HTR-8/SVneo (cell line): ENCODE measurements at regions not wholly inside any gene's neighbourhood (a gene's known extent, or its start where the extent isn't known, plus 50 kb on each side); places are given as distances from the start of the nearest gene placed in this dataset.

Experiments
- DNase-seq: peaks from one replicate; pipeline ENCODE4 v3.0.0; 2011; ENCODE audit warnings: low spot score, mixed read lengths; ENCODE audit not compliant: insufficient read length
- FAIRE-seq: peaks from 2 replicates; lab custom pipeline; 2011; peaks lifted over from hg19 to GRCh38; lab: Jason Lieb, UNC

GRCh38 chr3:54028372-54028771 lies 94.0 kb upstream of the CACNA2D3 start:
- FAIRE-seq = no peak
- no peak for DNase-seq

- no peak for DNase-seq
- FAIRE-seq = no peak
Measured at GRCh38 chr3:54026543-54026942, 95.8 kb upstream of the CACNA2D3 start.

DNA sequence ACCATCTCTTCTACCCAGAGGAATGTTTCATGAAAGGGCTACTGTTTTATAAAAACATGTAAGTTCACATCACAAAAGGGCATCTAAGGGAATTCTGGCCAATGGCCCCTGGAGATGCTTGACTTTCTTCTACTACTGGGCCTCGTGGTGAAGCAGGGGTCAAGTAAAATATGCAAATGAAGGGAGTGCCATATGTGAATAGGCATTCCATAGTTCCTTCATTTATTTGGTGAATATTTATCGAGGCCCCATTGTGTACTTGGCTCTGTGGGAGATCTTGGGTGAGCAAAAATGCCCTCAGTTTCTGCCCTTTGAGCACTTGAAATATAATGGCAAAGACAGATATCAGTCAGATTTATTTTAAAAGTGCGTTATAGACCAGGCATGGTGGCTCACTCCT lies 101.3 kb upstream of the CACNA2D3 start:
- FAIRE-seq = no peak
- DNase-seq = no peak

DNA sequence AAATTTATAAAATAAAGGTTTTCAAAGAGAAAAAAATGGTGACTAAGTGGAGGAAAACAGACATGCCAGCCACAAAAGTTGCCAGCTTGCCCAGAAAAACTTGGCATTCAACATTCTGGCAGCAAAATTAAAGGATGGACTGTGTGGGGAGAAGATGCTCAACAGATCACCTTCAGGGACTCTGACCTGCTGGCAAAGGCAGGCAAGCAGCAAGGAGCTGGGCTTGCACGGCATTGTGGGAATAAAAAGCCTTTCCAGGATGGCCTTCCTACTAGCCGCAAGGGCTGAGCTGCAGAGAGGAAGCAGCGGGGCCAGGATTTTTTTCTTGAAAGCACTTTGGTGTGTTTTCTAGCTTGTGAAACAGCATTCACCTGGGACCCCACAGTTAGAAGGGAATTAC lies 101.9 kb upstream of the CACNA2D3 start:
- DNase-seq (no peak), FAIRE-seq (no peak)

DNA sequence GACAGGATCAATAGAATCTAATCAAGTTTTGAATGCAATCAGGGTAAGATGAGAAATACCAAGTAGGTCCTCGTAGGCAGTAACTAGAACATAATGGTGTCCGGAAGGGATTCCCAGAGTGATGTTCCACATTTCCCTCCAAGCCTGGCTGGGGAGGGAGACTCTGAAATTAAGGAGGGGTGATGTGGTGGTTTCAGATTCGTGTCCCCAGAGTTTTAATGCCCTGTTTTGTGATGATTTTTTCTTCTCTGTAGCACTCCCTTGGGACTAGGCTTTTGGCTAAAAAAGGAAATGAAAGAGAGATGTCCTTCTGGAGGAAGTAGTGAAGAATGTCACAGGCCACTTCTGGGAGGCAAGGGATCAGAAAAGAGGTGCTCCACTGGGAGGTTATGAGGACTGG lies 108.3 kb upstream of the CACNA2D3 start:
- FAIRE-seq (no peak), DNase-seq (no peak)

- DNase-seq (no peak), FAIRE-seq (no peak)
Measured at GRCh38 chr3:54008744-54009143, 113.6 kb upstream of the CACNA2D3 start.

GRCh38 chr3:54008099-54008498 lies 114.3 kb upstream of the CACNA2D3 start:
- FAIRE-seq (no peak), DNase-seq (no peak)

- no peak for FAIRE-seq
- no peak for DNase-seq
Measured at GRCh38 chr3:54004335-54004734, 112.7 kb upstream of the SELENOK start.

GRCh38 chr3:54003136-54003535 lies 111.5 kb upstream of the SELENOK start:
- no peak for FAIRE-seq
- DNase-seq = no peak

DNA sequence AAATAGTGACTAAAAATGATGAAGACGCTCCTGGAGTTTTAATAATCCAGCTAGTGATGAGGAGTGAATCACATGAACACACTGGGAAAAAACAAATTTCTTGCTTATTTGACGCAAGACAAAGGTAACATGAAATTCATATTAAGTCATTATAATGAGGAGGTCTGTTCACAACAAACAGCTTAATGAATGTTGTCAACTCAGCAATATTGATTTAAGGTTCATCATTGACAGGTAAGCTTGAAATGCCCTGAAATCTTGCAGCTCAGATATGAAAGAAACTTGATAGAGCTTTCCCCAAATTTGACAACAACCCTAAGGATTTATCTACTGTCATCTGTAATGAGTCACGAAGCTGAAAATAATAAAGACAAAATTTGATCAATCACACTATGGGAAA lies 108.1 kb upstream of the SELENOK start:
- FAIRE-seq (no peak), DNase-seq (no peak)

DNA sequence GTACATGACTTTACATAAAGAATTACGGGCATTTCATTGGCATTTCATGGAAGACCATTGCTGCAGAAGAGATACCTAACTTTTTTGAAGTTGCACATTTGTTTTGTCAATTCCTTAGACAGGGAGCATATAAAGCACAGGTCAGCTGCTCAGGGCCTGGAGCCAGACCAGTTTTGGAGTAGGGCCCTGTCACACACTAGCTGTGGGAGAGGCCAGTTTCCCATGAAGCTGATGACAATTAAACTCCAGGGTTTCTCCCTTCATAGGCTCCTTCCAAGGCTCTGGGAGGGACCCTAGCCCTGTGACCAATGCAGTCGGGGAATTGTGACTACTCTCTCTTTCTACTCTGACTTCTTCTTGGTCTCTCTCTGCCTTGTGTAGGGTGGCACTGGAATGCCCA lies 107.3 kb upstream of the SELENOK start:
- DNase-seq (no peak), FAIRE-seq (no peak)

DNA sequence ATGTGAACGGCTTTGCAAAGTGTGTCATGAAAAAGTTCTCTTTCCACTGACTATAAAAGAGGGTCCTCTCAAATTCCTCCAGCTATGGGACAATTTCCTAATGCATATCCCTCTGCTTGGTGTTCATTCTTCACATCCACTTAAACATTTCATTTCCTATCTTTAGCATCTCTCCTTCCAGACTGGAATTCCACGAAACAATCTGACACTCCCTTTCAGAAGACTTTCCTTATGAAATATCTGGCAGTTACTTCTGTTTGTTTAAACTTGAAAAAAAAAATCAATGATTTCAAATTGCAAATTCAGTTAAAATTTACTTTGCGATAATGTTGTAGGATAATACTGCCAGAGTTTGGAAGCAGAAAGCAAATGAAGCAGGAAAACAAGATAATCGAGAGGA lies 105.8 kb upstream of the SELENOK start:
- no peak for FAIRE-seq

DNA sequence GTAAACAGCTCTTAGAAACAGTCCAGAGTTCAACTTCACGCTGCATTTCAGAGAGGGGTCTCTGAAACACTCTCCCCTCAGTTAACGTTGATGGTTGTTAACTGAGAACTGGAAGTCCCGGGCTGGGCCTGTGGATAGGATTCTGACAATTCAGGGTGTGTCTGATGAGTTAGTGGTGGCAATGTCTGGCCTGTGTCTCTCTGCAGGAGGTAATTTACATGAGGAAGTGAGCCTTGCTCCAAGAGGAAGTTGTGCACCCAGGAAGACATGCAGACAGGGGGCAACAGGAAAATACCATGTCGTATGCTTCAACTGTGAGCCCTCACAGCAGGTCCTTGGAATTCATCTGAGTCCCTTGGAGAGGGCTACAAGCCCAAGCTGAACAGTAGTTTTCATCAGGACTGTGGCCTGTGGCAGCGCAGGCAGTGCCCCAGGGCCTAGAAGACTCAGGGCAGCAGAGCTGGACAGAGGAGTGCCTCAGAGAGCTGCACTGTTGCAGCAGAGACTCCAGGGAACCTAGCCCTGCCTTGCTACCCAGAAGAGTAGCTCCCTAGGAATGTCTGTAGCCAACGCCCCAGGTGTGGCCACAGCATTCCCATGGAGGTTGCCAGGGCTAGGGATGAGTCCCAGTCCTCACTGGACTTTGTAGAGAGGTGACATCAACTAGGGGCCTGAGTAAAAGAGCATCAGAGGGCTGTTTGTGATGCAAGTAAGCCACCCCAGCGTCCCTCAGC lies 104.6 kb upstream of the SELENOK start:
- DNase-seq = no peak
- FAIRE-seq = no peak

More for the DNA sequence above, 105.8 kb upstream of the SELENOK start:
- DNase-seq = no peak

DNA sequence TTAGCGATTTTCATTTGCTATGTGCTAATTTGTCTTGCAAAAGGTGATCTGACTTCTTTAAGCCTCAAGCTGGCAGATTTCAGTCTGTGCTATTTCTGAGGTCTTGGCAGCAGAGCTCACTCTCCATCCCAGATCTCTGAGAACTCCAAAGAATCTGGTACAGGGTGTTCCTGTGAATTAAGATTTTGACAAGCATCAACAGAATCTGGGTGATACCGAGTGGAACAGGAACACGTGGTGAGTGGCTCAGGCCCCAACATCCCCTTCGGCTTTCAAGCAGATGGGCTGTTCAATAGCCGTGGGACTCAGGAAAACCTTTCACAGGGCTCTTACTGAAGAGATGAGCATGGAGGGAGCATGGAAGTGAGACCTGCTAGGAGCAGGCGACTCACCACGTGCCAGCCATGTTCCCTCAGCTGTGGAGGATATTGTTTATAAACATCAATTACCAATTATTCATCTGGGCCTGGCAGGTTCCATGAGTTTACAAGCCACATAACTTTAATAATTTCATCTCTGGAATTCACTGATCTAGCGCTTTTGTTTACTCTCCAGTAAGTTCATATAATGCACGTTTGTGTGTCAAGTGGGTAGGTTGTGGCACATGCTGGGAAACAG lies 103.4 kb upstream of the SELENOK start:
- DNase-seq (no peak), FAIRE-seq (no peak)

- FAIRE-seq = no peak
- no peak for DNase-seq
Measured at GRCh38 chr3:53991240-53991639, 99.6 kb upstream of the SELENOK start.

- FAIRE-seq = no peak
Measured at GRCh38 chr3:53989946-53990345, 98.3 kb upstream of the SELENOK start.

GRCh38 chr3:53989451-53989850 lies 97.8 kb upstream of the SELENOK start:
- FAIRE-seq (no peak), DNase-seq (no peak)

More at GRCh38 chr3:53989946-53990345, 98.3 kb upstream of the SELENOK start:
- DNase-seq = no peak

DNA sequence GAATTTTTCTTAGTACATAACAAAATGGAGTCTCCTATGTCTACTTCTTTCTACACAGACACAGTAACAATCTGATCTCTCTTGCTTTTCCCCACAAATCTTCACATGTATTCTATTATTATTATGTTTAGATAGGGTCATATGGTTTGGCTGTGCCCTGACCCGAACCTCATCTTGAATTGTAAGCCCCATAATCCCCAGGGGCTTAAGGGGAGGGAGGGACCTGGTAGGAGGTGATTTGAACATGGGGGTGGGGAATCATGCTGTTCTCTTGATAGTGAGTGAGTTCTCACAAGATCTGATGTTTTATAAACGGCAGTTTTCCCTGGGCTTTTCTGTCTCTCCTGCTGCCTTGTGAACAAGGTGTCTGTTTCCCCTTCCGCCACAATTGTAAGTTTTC lies 86.7 kb upstream of the SELENOK start:
- no peak for DNase-seq
- FAIRE-seq = no peak

DNA sequence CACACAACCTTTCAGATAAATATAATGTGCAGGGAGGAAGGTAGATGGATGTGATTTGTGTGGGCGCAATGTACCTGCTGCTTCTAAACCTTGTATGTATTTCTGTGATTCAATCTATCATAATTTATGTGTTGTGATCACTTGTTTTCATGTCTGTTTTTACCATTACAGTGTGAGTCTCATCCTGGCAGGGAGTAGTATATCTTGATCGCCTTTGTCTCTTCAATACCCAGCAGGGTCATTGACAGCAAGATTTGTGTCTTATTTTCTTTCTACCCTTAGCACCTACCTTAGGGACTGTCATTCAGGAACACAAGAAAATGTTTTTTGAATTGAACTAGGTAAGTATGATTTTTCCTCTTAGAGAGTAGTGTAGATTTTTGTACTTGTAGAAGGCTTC lies 83.7 kb upstream of the SELENOK start:
- FAIRE-seq (no peak), DNase-seq (no peak)

DNA sequence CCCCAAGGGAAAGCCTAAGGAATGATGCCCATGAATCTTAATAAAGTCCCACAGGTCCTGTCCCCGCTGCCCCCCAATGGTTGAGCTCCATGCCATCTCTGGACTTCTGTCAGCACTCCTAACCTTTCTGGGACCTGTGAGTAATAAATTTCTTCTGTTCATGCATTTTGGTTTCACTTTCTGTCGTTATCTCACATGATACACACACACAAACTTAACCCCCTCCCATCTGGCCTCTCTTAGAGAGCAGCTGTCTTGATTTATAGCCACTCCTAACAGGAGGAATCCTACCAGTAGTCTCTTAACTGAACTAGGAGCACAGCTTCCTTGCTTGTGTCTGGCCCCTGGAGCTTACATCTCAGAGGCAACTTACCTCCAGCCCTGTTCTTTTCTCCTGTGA lies 82.7 kb upstream of the SELENOK start:
- FAIRE-seq (no peak), DNase-seq (no peak)

DNA sequence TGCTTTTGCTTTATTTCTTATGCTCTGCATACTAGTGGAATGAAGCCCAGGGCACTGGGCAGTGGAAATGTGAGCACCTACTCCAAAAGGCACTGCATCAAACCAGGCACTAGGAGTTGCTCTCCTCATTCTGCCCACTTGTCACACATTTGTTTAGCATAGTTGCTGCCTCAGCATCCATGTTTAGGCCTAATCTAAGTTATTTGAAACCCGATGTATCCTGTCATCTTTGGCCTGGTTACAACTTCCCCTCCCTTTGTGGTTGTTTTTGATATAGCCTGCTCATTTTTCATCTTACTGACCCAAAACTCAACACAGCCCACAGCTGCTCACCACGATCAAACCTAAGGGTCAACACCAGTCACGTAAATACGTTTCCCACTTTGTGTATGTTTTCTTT lies 82.2 kb upstream of the SELENOK start:
- FAIRE-seq (no peak), DNase-seq (no peak)

DNA sequence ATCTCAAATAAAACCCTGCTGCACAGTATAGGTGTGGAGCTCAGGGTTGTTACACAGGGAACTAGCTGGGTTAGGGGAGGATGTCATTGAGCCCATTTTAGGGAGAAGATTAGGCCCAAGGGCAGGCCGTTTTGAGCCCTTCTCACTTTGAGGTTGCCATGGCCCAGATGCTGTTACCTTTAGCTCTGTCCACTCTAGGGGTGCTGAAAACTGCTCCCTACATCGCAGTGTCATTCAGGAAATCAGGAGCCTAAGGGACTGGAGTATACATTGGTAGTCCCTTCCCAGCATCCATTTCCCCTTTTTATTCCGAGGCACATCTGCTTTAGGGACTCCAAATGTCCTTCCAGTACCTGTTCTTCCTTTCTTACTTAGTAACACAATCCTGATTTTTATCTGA lies 79.0 kb upstream of the SELENOK start:
- DNase-seq (no peak), FAIRE-seq (no peak)
